GM21786 (cell line): ENCODE measurements at regions not wholly inside any gene's neighbourhood (a gene's known extent, or its start where the extent isn't known, plus 50 kb on each side); places are given as distances from the start of the nearest gene placed in this dataset.
"Not testable (repeated sequence)": the region's sequence is repeated elsewhere in the genome, so short reads cannot be mapped to it uniquely, and the experiment has no call there.

ENCODE experiments used
- ATAC-seq: cut with Tn5 transposase; IDR thresholded peaks from one replicate; pipeline ENCODE4 v1.9.1; 2021; ENCODE audit not compliant: unreplicated experiment

DNA sequence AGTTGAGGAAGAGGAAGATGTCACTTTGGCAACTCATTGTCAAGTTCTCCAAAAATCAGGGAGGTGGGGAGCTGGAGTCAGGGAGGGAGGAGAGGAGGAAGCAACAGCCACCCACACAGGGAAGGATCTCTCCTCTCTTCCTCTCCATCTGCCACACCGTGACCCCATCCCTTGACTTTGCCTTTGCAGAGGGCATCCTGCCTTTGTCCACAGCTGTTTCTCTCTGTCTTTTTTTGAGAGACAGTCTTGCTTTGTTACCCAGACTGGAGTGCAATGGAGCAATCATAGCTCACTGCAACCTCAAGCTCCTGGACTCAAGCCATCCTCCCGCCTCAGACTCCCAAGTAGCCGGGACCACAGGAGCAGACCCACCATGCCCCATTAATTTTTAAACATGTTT is 276.0 kb downstream of the SHOX start:
- no peak for ATAC-seq

DNA sequence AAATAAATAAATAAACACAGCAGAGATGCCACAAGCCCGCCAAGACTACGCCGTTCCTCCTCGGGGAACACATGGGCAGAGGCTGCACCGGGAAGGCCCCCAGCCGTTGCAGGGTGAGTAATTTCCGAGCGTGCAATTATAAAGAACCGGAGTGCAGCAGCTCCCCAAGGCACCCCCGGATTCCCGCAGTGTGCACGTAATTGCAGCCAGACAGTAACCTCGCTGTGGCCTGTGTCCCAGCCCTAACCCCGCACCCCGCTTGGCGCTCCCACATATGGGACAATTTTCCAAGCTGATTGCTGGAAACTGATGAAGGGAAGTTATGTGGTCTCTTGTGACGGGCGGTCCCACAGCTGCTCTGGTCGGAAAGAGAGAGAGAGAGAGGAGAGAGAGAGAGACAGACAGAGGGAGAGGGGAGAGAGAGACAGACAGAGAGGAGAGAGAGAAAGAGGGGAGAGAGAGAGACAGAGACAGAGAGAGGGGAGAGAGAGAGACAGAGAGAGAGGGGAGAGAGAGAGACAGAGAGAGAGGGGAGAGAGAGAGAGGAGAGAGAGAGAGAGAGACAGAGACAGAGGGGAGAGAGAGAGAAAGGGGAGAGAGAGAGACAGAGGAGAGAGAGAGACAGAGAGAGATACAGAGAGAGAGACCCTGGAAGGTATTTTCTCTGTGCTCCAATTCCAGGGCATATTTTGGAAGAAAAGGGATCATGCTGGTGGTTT is 275.4 kb downstream of the SHOX start:
- ATAC-seq, result no peak

DNA sequence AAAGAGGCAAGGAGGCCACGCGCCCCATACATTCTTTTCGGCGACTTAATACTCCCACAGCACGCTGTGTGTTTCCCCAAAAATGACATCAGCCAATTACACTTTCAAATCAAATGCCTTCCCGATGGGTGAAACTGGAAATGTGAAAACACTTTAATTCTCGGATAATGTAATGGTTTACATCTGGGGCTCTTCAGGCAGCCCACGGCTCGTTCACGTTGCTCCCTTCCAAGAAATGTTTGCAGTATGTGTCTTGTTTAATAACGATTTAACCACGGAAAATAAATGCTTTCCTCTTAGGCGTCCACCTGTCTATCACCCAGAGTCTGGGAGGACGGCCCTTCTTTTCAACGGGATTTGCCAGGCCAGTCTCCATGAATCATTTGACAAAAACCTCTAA is 272.5 kb downstream of the SHOX start:
- no peak for ATAC-seq

DNA sequence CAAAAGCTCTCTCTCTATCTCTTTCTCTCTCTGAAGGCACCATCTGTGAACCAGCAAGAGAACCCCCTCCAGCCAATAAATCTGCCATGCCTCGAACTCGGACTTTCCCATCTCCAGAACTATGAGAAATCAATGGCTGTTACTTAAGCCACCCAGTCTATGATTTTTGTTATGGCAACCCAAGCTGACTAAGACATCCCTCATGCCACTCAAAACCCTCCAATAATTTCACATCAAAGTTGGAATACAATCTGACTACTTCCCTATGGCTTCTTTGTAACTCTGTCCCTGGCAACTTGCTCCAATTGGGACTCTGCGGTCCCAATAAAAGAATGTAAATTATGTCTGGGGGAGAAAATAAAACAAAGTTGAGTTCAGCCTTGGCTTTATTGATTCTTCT is 265.7 kb downstream of the SHOX start:
- no peak for ATAC-seq

DNA sequence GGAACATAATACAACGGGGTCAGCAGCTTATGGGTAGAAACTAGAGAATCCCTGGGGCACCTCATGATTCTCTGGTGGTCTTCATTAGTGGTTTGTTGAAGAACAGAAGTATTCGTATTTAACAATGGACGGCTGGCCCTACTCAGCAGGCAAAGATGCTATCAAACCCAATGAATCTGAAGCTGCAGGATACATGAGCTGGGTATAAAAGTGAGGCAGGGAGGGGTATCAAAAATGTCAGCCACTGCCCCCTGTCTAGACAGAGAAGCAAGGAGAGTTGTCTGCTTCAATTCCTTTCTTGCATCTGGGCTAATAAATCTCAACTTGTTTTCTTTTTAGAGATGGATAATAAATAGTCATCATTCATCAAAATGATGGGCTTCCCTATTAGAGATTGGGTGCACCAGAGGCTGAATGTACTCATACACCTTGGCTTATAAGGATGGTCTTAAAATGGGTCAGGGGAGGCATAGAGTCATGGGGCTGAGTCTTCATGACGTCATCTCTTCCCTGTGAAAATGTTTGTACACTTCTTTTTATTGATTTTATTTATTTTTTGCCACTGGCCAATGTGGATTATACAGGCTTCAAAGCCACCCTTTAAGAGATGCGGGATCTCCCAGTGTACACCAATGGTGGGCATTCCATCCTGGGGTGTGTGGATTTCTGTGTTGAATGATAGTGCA is 259.5 kb downstream of the SHOX start:
- no peak for ATAC-seq

DNA sequence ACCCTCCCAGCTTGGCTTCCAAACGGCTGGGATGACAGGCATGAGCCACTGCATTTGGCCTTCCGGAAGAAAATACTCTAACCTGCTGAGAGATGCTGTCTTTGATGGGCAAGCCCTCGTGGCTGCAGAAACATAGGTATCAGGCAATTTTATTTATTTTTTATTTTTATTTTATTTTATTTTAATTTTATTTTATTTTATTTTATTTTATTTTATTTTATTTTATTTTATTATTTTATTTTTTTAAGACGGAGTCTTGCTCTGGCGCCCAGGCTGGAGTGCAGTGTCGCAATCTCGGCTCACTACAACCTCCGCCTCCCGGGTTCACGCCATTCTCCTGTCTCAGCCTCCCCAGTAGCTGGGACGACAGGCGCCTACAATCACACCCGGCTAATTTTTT is 257.1 kb downstream of the SHOX start:
- not testable (repeated sequence) for ATAC-seq

DNA sequence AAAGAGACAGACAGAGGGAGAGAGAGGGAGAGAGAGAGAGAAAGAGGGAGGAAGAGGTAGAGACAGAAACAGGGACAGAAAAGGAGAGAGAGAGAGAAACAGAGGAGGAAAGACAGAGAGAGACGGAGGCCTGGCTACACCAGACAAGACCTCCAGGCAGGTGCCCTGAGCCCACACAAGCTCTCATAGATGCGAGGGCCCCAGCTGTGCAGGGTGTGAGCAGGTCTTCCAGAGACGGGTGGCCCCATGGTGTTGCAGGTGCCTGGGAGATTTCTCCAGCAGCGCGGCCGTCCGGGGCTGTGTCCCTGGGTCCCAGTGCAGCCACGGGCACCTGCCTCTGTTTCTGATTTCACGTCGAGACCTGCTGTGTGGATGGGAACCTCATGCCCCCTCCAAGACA is 253.0 kb downstream of the SHOX start:
- no peak for ATAC-seq

DNA sequence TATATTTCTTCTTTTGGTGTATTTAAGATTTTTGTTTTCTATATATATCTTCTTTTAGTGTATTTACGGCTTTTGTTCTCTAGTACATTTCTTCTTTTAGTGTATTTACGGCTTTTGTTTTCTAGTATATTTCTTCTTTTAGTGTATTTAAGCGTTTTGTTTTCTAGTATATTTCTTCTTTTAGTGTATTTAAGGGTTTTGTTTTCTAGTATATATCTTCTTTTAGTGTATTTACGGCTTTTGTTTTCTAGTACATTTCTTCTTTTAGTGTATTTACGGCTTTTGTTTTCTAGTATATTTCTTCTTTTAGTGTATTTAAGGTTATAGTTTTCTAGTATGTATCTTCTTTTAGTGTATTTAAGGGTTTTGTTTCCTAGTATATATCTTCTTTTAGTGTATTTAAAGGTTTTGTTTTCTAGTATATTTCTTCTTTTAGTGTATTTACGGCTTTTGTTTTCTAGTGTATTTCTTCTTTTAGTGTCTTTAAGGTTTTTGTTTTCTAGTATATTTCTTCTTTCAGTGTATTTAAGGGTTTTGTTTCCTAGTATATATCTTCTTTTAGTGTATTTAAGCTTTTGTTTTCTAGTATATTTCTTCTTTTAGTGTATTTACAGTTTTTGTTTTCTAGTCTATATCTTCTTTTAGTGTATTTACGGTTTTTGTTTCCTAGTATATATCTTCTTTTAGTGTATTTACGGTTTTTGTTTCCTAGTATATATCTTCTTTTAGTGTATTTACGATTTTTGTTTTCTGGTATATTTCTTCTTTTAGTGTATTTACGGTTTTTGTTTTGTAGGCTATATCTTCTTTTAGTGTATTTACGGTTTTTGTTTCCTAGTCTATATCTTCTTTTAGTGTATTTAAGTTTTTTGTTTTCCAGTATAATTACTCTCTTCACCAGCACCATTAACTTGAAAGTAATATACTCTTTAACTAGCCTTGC is 249.4 kb downstream of the SHOX start:
- not testable (repeated sequence) for ATAC-seq

DNA sequence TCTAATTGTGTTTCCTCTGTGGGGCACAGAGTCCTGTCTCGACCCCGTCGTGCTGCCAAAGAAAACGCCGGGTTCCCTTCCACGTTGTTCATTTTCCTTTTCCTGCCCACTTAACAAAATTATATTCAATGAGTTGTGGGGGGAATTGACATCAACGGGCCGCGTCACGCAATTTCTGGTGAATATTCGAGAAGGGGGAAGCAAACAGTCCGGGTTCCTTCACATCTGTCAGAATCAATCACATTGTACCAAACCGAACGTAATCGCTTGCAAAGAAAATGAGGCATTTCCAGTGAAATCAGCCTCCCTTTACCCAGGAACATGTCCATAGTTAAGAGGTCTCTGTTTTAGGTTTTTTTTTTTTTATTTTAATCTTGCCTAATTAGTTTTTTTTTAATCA is 243.5 kb downstream of the SHOX start:
- no peak for ATAC-seq

DNA sequence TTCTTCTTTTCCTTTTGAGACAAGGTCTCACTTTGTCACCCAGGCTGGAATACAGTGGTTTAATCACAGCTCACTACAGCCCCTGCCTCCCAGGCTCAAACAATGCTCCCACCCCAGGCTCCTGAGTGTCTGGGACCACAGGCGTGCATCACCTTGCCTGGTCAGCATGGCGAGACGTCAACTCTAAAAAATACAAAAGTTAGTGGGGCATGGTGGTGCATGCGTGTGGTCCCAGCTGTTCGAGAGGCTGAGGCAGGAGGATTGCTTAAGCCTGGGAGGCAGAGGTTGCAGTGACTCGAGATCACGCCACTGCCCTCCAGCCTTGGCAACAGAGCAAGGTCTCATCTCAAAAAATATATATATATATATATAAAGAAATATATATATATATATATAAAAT is 242.4 kb downstream of the SHOX start:
- ATAC-seq, result no peak

DNA sequence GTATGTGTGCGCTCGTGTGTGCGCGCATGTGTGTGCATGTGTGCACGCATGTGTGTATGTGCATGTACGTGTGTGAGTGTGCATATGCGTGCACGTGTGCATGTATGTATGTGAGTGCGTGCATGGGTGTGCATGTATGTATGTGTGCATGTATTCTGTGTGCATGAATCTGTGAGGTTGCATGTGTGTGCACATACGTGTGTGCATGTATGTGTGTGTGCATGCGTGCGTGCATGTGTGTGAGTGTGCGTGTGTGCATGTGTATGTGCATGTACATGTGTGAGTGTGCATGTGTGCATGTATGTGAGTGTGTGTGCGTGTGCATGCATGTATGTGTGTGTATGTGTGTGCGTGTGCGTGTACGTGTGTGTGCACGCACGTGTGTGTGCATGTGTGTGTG is 241.5 kb downstream of the SHOX start:
- no peak for ATAC-seq

DNA sequence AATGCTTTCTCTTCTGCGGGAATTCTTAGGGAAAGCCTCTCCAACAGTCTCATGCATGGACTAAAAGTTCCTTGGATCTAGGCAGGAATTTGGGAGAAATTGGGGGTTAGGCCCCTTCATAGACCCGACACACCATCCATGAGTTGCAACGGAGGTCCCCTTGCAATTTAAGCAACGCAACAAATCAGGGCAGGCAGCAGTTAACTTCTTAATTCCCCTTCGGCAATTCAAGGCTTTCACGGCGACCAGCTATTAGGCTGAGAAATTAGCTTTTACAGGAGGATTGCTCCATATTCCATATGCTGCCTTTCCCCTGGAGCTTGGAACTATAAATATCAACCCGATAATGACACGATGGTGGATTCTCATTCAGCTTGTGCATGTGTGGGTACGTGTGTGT is 241.0 kb downstream of the SHOX start:
- no peak for ATAC-seq

DNA sequence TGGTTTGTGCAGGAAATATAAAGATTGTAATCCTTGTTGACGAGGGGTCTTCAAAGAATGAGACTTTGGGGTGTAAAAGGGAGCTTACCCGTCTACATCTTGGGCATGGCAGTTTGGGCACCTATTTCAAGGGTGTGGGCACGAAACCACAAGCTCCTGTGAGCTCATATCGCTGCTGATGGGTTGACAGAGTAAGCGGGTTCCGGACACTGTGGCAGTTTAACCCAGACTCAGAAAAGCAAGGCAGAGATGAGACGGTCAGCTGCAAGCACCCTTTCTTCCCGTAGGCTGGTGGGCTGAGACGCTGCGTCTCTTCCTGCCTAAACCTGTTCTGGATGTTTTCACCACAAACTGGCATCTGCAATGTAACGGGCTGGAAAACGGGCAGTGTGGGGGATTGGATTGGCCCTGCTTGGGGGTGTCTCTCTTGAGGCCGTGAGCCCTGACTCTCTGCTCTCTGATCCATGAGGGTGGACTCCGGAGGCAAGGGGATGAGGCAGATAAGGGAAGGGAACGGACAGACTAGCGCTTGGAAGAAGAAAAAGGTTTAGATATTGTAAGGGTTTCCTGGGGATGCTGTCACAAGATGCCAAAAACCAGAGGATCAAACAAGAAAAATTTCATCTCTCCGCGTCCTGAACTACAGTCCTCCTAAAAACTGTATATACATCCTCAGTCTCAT is 237.5 kb downstream of the SHOX start:
- no peak for ATAC-seq

DNA sequence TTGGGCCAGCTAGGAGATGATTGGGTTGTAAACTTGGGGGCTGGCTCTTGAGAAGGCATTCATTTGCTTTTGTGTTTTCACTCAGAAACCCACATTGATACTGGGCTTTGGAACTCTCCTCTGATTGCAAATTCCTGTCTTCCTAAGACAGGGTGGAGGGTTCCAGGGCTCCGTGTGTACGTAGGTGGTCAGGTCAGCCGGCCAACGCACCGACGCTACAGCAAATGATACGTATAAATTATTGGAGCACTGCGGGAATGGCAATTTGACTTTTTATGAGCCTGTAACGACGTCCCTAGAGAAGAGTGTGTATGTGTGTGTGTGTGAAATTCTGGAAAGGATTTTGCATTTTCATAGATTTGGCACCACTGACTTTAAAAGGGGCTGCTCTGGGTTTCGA is 236.9 kb downstream of the SHOX start:
- ATAC-seq, result no peak

DNA sequence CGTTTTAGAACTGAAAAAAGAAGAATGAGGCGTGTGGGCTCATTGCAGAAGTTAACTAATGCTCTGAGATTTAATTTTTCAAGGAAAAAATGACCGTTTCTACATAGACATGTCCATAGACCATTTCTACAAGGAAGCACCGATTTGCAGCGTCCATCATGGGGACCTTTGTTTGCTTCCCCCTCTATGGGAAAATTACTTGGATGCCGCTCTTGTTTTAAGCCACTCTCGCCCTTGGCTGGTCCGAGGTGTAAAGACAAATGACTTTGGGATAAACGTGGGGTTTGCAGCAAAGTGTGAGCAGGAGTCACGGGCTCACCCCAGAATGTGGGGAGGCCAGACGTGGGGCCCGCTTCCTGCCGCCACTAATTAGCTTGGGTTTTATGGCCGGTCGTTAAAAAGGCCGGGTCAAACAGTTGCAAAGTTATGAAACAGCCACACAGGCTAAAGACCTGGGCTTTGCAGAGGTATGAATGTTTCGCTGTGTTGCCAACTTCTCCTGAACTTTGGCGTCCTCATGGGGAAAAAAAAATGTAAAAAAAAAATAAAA is 235.9 kb downstream of the SHOX start:
- no peak for ATAC-seq

DNA sequence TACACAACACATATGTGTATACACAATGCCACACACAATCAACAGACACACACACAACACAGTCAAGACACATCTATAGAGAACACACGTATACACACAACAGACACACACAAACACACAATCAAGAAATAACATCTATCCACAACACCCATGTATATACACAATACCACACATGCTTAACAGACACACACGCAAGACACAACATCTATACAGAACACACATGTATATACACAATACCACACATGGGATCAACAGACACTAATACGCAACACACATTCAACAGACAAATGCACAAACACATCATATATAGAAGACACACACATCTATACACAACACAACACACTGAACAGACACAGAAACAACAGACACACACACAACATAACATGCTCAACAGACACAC is 234.8 kb downstream of the SHOX start:
- no peak for ATAC-seq

DNA sequence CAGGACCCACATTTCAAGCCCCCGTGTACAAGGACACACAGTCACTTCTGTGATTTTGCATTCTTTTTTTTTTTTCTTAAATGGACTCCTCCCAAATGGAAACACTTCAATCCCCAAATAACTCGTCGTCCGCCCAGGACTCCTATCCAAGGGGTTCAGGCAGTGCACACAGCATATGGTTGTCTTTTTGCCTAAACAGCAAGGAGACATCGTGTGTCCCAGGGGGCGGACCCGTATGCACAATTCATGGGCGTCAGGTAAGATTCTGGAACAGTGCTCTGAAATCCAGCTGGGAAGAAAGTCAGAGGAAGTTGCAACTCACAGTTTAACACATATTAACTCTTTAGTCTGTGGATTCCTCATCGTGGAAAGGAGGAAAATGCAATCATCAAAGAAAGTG is 231.3 kb downstream of the SHOX start:
- no peak for ATAC-seq

DNA sequence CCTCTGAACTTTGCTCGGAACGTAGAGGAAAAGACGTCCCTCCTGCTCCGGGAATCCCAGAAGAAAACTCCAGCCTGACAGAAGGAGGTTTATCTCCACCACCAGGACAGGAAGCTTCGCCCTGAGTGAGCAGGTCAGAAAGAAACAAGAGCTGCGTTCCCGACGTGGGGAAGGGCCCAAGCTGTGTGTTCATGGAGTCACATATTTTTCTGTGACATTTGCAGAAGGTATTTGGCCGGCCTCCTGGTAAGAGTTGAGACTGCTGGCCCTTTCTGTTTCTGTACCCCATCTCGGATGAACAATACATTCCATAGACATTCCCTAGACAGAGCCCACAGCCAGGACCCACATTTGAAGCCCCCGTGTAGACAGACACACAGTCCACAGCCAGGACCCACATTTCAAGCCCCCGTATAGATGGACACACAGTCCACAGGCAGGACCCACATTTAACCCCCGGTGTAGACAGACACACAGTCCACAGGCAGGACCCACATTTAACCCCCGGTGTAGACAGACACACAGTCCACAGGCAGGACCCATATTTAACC is 230.8 kb downstream of the SHOX start:
- no peak for ATAC-seq

DNA sequence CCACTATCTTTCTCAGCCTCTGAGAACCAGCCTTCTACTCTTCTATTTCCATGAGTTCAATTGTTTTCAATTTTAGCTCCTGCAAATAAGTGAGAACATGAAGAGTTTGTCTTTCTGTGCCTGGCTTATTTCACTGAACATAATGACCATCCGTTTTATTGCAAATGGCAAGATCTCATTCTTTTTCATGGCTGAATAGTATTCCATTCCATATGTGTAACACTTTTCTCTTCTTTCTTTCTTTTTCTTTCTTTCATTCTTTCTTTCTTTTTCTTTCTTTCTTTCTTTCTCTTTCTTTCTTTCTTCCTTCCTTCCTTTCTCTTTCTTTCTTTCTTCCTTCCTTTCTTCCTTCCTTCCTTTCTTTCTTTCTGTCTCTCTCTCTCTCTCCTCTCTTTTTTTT is 228.7 kb downstream of the SHOX start:
- ATAC-seq, result no peak

DNA sequence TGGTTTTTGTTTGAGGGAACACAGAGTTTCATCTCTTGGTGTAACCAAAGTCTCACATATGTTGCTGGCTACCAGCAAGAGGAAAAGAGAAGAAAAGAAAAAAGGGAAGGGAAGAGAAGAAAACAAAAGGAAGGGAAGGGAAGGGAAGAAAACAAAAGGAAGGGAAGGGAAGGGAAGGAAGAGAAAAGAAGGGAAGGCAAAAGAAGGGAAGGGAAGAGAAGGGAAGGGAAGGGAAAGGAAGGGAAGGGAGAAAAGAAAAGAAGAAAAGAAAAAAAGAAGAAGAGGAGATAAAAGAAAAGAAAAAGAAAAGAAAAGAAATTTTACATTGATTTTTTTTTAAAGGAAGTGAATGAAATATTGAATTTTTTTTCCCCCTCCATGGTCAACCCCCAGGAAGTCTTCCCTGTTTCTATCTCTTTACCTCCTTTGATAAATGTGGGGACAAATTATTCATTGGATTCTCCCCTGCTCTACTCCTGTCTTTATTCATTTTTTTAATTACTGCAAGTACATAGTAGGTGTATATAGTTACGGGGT is 228.0 kb downstream of the SHOX start:
- no peak for ATAC-seq
